NAMALWA (cell line): ENCODE measurements at regions not wholly inside any gene's neighbourhood (a gene's known extent, or its start where the extent isn't known, plus 50 kb on each side); places are given as distances from the start of the nearest gene placed in this dataset.

Experiments used
- DNase-seq: peaks from one replicate; pipeline ENCODE4 v3.0.0-alpha.2; 2015; ENCODE audit warnings: low spot score

DNA sequence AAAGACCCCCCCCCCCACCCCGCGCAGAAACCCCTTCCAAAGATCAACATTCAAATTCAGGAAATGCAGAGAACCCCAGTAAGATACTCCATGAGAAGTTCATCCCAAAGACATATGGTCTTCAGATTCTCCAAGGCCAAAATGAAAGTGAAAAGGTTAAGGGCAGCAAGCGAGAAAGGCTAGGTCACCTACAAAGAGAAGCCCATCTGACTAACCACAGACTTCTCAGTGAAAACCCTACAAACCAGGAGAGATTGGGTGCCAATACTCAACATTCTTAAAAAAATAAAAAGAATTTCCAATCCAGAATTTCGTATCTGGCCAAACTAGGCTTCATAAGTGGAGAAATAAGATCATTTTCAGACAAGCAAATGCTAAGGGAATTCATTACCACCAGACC, 175.2 kb downstream of the RND3 start:
- DNase-seq = no peak

DNA sequence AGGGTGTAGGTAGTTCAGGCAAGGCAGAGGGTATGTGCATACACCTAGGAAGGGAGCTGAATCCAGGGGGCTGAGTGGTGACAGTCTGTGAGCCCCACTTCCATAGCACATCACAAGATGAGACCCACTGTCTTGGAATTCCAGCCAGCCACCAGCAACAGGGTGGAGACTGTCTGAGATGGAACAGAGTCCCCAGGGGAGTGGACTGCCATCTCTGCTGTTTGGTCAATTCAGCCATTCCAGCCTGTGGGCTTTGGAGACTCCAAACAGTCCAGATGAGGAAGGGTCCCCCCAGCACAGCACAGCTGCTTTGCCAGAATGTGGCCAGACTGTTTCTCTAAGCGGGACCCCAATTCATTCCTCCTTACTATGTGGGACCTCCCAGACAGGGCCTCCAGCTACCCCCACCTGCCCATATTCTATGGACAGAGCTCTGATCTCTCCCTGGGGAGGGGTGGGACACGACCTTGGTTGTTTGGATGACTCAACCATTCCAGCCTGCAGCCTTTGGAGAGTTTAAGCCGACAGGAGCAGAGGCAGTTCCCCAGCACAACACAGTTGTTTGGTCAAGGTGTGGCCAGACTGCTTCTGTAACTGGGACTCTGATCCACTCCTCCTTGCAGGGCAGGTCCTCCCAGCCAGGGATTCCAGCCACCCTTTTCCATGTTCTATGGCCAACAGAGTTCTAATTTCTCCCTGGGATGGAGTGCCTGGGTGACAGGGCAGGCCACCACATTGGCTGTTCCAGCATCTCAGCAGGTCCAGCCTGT, 178.0 kb downstream of the RND3 start:
- DNase-seq = no peak

DNA sequence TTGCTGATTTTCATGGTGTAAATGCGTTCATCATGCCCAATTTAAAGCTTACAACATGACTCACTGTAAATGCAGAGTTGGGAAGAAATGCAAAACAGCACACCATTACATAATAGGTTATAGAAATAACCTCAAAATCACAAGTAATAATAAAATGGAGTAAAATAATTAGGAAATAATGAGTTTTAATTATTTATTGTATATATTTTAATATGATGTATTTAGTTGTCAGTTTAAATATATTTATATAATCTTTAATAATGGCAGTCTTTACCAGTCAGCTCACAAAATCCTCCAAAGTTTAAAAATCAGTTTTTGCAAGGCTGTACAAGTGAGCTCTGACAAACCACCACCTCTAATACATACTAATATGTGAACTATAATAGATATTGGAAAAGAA, 180.2 kb downstream of the RND3 start:
- DNase-seq = no peak

- DNase-seq = peak; percentile 14
Observed at GRCh38 chr2:150303281-150303680, 184.2 kb downstream of the RND3 start.

- no peak for DNase-seq
Observed at GRCh38 chr2:150298571-150299305, 188.7 kb downstream of the RND3 start.

GRCh38 chr2:150296770-150297546, 190.5 kb downstream of the RND3 start:
- DNase-seq = no peak

- no peak for DNase-seq
Observed at GRCh38 chr2:150295544-150295943, 191.9 kb downstream of the RND3 start.

GRCh38 chr2:150293771-150294170, 193.7 kb downstream of the RND3 start:
- no peak for DNase-seq

DNA sequence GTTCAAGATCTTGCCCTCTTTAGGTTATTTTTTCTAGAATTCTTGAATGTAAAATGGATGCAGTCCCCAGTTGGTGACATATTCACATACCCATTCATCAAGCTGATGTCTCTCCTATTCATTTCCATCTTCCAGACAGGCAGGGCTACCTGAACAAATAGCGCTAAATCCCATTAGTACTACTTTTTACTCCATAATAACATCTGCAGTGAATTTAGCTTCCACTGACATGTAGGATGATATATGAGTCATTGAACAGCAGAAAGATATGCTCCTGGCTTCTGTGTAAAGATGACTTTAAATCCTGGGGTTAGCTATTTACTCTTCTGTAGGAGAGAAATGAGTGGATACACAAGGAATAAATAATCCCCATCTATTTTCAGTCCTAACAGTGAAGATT, 194.7 kb downstream of the RND3 start:
- DNase-seq = no peak

DNA sequence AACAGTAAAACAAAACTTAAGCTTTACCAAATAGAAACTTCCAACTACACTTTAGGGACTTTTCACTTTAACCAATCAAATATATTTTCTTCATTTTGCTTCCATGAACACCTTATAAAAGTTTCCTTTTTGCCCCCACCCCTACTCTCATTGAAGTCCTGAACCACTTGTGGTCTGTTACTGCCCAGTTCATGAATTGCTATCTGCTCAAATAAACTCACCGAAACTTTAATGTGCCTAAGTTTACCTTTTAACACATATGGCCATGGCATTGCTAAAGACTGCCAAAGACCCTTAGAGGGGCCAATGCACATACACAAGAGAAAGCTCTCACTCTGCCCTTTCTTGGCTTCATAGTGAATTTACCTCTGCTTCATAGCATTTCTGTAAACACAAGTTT, 195.3 kb downstream of the RND3 start:
- DNase-seq = no peak

DNA sequence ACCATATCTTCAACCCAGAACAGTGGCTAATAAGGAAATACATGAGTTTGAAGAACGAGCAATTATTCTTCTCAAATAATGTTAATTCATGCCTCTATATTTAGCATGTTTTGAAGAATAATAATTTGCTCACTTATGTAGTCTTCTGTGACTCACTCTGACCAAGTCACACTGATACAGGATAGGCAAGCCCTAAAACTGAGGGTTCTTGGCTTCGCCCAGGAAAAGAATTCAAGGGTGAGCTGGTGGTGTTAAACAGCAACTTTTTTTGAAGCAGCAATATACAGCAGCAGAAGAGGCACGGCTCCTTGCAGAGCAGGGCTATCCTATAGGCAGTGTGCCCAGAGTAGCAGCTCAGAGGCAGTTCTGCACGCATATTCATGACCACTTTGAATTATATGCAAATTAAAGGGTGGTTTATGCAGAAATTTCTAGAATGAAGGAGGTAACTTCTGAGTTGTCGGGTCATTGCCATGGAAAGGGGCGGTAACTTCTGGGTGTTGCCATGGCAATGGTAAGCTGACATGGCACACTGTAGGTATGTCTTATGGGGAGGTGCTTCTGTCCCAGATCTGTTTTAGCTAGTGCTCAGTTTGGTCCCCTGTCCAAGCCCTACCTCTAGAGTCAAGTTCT, 200.6 kb downstream of the RND3 start:
- DNase-seq = no peak

- no peak for DNase-seq
Observed at GRCh38 chr2:150284116-150284515, 203.4 kb downstream of the RND3 start.

DNA sequence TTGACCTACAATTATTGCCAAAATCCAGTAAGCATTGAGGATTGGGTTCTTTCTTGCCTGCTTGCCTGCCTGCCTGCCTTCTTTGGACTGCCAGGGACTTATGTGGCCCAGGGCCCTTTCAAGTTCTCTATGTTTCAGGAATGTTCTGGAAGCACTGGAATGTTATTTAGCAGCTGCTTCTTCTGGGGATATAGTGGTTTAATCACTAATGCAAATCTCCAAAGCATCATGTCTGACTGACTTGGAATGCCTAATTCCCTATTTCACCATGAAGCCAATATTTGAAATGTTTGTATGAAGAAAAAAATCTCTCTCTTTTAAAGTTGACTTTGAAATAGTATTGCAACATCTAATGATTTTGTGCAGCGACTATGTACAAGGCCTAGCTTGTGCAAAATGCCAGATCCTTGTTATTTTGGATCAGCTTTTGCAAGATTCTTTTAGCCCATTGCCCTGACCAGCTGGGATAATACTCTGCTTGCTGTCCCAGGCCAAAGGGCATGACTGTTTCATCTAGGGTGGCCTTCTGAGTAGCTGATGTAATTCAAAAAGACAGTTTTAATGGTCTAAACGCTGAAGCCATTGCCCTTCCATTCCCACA, 204.6 kb downstream of the RND3 start:
- no peak for DNase-seq

DNA sequence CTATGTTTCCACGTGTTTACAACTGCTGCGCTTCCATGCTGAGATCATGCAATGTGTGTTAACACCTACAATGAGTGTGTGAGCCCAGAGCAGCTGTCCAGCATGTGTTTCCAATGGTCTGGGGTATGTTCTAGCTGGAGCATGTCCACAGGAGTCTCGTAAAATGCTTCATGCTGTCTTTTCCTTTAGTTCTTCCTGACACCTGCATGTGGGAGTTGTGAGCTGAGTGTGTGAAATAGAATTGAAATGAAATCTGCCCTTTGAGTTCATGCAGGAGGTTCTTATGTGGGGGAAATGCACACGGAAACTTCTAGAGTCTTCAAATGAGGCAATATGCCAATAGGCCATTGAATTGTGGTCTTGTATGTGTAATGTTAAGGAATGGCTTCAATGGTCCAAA, 205.1 kb downstream of the RND3 start:
- no peak for DNase-seq

- DNase-seq = no peak
Observed at GRCh38 chr2:150280231-150280630, 207.2 kb downstream of the RND3 start.

GRCh38 chr2:150279686-150280085, 207.8 kb downstream of the RND3 start:
- no peak for DNase-seq

- DNase-seq = no peak
Observed at GRCh38 chr2:150276737-150277136, 210.7 kb downstream of the RND3 start.

DNA sequence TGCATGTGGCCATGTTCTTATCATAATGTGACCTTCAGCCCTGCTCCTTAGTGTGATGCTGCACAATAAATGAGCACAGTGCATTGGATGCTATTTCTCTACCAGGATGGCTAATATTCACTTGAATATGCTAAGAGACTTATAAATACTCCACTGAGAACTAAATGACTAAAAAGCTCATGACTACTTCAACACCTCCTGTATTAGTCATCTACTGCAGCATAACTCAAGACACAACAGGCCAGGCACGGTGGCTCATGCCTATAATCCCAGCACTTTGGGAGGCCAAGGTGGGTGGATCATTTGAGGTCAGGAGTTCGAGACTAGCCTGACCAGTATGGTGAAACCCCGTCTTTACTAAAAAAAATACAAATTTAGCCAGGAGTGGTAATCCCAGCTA, 213.4 kb downstream of the RND3 start:
- DNase-seq = no peak

DNA sequence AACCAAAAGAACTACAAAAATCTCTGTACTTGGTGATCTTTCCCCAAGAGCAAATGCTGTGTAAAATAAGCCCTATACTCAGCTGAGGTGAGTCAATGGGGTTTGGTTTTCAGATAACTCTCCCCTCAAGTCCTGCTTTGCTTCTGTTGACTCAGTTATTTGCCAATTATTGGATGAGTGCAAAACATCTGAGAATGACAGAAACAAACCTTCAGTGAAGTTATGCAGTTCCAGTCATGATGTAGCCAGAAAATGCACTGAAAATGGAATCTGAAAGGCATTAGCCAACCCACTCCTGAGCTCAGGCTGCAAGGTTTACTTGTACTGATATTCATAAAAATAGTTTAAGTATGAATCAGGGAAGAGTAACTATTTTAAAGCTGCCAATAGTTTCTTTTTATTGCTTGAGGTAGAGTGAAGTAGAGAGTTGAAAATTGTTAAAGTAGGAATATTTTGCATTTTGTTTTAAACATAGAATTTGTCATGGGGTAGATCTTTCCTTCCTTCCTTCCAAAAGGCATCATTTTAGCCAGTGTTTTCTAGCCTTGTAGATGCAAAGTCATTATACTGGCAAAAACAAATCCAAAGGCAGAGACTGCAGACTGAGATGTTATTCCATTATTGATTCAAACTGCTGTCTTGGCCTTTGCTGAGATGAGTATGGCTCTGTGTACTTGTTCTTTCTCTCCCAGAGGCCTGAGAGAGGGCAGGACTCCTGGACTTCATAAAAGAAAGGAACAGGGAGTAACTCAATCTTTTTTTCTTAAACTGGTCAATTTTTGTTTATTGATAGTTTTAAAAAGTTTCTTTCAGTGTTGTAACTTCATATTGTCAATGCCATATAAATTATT, 215.3 kb downstream of the RND3 start:
- no peak for DNase-seq

DNA sequence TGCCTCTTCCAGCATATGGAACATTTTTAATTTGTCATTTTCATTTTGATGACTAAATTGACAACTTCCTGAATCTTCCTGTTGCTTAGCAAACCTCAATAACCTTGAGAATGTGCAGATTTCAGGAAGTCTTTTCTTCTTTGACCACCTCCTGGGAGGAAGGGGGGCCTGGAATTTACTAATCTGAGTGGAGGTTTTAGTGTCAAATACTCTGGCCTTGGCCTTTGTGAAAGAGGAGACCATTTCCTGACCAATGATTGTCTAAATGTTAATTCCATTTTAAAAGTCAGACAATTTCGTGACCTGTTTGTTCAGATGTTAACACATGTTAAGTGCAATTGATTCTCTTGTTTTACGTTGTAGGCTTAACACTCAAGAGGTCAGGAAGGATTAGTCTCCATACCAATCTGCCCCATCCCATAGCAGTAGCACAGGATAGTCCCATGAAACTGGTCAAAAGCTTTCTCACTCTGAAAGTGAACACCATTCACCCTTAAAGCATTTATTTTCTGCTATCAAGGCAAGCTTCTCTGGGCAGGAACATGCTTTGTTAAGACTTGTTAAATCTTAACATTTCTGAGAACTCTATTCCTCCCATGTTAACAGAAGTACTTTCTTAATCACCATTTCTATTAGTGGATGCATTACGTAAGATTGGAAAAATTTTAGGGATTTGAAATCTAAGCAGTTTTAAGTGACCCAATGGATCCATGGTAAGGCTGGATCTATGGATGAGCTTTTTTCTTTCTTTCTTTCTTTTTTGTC, 219.6 kb downstream of the RND3 start:
- DNase-seq = no peak
